MM.1S (cell line): ENCODE measurements at regions not wholly inside any gene's neighbourhood (a gene's known extent, or its start where the extent isn't known, plus 50 kb on each side); places are given as distances from the start of the nearest gene placed in this dataset.

ENCODE experiments used
- CTCF ChIP-seq: fragments of 300-600 bp; sonication (generic); IDR thresholded peaks from 2 replicates; pipeline ENCODE4 v1.5.1; 2016; ENCODE audit warnings: antibody characterized with exemption, low read length, mixed read lengths
- EZH2 ChIP-seq: fragments of 300-600 bp; sonication (generic); optimal IDR thresholded peaks from 2 replicates; pipeline ENCODE3; 2017; ENCODE audit warnings: low read depth, mild to moderate bottlenecking, antibody characterized with exemption, low read length, mixed read lengths
- EZH2phosphoT487 ChIP-seq: fragments of 300-600 bp; sonication (generic); IDR thresholded peaks from 2 replicates; pipeline ENCODE4 v1.6.1; 2018; ENCODE audit warnings: antibody characterized with exemption, low read length

GRCh38 chr18:44096016-44096415, 584.7 kb upstream of the SETBP1 start:
- TF ChIP-seq CTCF, result no peak
- TF ChIP-seq EZH2, result no peak
- no peak for TF ChIP-seq EZH2phosphoT487
